Hematopoietic multipotent progenitor cell treated with erythropoietin and hydrocortisone succinate and interleukin-3 and kit ligand, for 8 days (in vitro differentiated cells): ENCODE measurements at regions not wholly inside any gene's neighbourhood (a gene's known extent, or its start where the extent isn't known, plus 50 kb on each side); places are given as distances from the start of the nearest gene placed in this dataset.

ENCODE experiments used
- DNase-seq: peaks from one replicate; pipeline ENCODE4 v3.0.0-alpha.2; 2015

- no peak for DNase-seq
Observed at GRCh38 chr5:54705994-54706653, 188.6 kb downstream of the SNX18 start.

GRCh38 chr5:54704825-54705224, 187.3 kb downstream of the SNX18 start:
- DNase-seq = no peak

DNA sequence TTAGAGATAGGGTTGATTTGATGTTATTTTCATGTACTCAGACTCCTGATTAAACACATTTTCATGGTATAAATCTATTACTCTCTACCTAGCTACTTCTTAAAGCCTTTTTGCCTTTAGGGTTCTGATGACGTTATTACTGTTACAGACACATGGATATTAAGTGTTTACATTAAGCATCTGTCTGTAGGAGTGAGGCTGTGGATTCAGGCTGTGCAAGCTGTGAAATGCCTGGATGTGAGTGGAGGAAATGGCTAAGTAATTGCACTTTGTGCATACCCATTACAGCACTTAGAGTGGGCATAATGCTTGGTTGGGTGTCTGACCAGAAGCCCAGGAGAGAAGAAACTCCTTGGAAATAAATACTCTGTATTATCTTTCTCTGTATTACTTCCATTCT, 186.8 kb downstream of the SNX18 start:
- no peak for DNase-seq

- DNase-seq = no peak
Observed at GRCh38 chr5:54703565-54704255, 186.2 kb downstream of the SNX18 start.

DNA sequence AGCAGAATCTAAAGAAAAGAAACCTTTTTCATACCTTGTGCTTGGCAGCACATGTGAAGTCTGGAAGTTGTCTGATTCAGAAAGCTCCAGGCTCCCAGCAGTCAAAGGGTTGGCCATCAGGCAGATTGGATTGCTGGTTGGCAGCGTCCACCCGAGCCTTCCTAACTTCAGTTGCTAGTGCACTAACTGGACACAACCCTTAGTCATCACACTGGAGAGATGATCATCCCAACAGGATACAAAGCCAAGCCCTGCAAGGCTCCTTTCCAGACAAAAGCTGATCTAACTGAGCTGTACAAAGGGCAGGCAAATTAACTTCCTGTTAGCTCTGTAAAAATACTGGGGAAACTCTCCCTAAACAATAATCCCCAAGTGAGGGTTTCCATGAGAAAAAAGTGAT, 185.6 kb downstream of the SNX18 start:
- DNase-seq = no peak

- DNase-seq = no peak
Observed at GRCh38 chr5:54702470-54702869, 184.9 kb downstream of the SNX18 start.

DNA sequence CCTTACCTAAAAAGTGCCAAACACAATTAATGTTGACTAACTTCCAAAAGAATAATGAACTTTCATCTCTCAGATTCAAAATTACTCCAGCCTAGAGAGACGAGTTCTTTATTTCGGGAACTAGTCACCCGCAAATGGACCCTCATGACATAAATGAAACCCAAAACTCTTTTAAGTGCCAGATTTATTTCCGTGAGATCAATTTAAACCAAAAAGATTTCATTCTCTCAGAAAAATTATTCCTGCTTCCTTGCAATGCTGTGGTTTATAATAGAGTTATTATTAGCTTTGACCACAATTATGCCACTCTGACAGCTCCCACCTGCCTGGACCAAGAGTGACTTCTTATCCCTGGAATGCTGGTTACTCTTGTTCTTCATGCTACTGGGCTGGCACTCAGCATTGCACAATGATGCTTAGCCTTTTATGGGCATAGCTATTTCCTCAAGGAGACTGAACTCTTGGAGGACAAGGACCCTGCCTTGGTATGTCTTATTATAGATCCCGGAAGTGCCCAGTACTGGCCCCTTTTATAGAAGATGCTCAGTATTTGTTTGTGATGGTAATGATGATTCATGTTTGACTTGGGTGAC, 183.5 kb downstream of the SNX18 start:
- no peak for DNase-seq

GRCh38 chr5:54696931-54697330, 179.4 kb downstream of the SNX18 start:
- DNase-seq = no peak

DNA sequence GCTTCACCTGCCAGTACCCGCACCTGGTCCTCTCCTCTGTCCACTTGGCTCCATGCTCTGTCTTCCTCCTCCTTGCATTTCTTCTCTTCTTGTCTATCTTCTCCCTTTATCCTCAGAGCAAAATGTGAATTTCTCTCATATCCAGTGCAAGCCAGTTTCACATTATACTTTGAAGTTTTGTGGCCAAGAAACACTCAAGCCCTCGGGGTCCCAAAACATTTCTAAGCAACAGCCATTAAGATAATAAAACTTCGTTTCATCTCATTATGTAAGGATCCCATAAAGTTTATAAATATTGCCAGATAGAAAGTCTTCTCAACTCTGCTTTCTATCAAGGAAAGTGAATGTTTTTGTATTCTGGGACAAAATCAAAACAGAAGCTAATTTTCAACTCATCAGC, 178.8 kb downstream of the SNX18 start:
- DNase-seq = no peak

GRCh38 chr5:54695198-54695966, 177.8 kb downstream of the SNX18 start:
- no peak for DNase-seq

GRCh38 chr5:54693936-54694657, 176.5 kb downstream of the SNX18 start:
- no peak for DNase-seq

DNA sequence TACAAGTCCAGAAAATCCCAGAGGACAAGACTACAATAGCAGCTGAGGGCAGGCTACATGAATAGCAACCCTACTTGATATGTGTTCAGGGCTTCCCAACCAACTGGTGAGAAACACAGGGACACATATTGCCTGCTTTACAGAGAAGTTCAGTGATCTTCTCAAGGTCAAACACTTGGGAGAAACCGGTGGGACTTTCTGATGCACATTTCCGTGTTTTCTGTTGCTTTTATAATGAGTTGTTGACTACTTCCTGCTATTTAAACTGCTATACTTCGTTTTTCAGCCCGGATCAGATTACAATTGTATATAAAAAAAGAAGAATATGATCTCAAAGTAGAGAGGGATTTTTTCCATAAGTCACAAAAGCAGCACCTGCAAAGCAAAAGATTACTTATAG, 175.1 kb downstream of the SNX18 start:
- no peak for DNase-seq

DNA sequence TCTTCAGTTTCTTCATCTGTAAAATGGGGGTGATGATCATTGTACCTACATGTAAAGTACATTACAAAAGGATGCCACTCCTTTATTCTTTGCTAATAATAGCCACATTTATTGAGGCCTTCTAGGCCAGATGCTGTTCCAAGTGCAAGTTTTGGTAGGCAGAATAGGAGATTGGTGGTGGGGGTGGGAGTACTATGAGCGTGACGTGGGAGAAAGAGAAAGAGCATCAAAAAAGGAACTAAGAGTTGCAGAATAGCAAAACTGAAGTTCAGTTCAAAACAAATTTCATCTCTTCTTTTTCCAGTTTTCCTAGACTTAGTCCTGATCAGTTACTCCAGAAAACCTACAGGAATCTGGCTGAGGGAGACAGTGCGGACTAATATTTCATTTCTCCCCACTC, 174.1 kb downstream of the SNX18 start:
- no peak for DNase-seq

- no peak for DNase-seq
Observed at GRCh38 chr5:54689411-54690251, 172.1 kb downstream of the SNX18 start.

DNA sequence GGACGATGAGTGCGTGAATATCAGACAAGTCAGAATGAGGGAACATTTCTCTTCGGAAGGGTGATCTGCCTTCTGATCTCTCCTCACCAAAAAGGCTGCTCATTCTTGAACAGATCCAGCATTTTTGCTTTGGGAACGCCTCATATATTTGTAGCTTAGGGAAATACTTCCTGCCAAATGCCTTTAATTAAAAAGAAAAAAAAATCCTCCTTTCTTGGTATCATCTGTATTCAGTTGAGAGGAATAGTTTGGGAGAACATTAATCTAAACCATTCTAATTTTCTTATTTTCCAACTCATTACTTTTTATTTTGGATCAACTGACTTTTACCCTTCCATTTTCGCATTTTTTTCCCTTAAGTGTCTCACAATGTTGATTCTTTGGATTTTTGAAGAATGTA, 163.4 kb downstream of the SNX18 start:
- no peak for DNase-seq

GRCh38 chr5:54679686-54680085, 162.1 kb downstream of the SNX18 start:
- DNase-seq = no peak

- DNase-seq = no peak
Observed at GRCh38 chr5:54678737-54679136, 161.2 kb downstream of the SNX18 start.

GRCh38 chr5:54676481-54677340, 159.2 kb downstream of the SNX18 start:
- no peak for DNase-seq

GRCh38 chr5:54673523-54674225, 156.1 kb downstream of the SNX18 start:
- no peak for DNase-seq

GRCh38 chr5:54672871-54673270, 155.3 kb downstream of the SNX18 start:
- no peak for DNase-seq
